Mucosa of descending colon (tissue), 3 donors: ENCODE measurements at regions not wholly inside any gene's neighbourhood (a gene's known extent, or its start where the extent isn't known, plus 50 kb on each side); places are given as distances from the start of the nearest gene placed in this dataset.
A peak's percentile ranks its signal among the peaks of the same experiment; 100 is the strongest.

Experiments
- ATAC-seq: fragments of 200-7000 bp; cut with Tn5 transposase; one replicate; pipeline ENCODE4 v1.9.1; 2020; ENCODE audit warnings: mild to moderate bottlenecking, moderate library complexity
- DNase-seq, 3 donors: peaks; one replicate each; pipeline ENCODE4 v3.0.0-alpha.2; 2020
- H3K36me3 ChIP-seq: fragments of 200-600 bp; one replicate; pipeline ENCODE4 v1.8.0; 2021; ENCODE audit warnings: low read depth, mild to moderate bottlenecking
- H3K4me1 ChIP-seq: fragments of 200-600 bp; one replicate; pipeline ENCODE4 v1.8.0; 2021; ENCODE audit warnings: low read depth, mild to moderate bottlenecking
- H3K4me3 ChIP-seq: fragments of 200-600 bp; one replicate; pipeline ENCODE4 v1.8.0; 2021; ENCODE audit warnings: mild to moderate bottlenecking
- H3K9me3 ChIP-seq: fragments of 200-600 bp; one replicate; pipeline ENCODE4 v1.8.0; 2021; ENCODE audit warnings: mild to moderate bottlenecking
- CTCF ChIP-seq: fragments of 200-600 bp; IDR thresholded peaks from one replicate; pipeline ENCODE4 v1.8.0; 2022; ENCODE audit warnings: antibody characterized with exemption, mild to moderate bottlenecking
- intact Hi-C, 2 donors: fragments of 100-400 bp; cut with DNase I in 1 of 2; cut with micrococcal nuclease in 1 of 2; formaldehyde crosslinking; loops; one replicate each; pipeline versions ENCODE4 v1.11.0 to v1.11.1; 2022; cut with DNase I, micrococcal nuclease
- donor health status: DM: no; HTN: no; CAD: no; lungs with moderate emphysema.
- donor health status: DM: no; HTN: no; CAD: no.
- donor health status: DM: no; HTN: yes; CAD: no.

GRCh38 chr7:69412331-69413146 is 185.7 kb upstream of the AUTS2 start:
- intact Hi-C loops = no loop called here
- Histone ChIP-seq H3K9me3 (peaks cover 26% of the 10 kb centered on the region), H3K4me3 (no peak overlapping the region), H3K4me1 (no peaks in the 10 kb centered on the region), H3K36me3 (no peaks in the 10 kb centered on the region)
- DNase-seq = peak in 1 of 3 donors; percentile 16
- TF ChIP-seq CTCF = no peak
- ATAC-seq = peak; percentile 45

GRCh38 chr7:69414555-69414954 is 183.7 kb upstream of the AUTS2 start:
- no peaks in the 10 kb centered on the region for H3K36me3 ChIP-seq
- no peaks in the 10 kb centered on the region for H3K4me1 ChIP-seq
- H3K9me3 ChIP-seq = peaks cover 35% of the 10 kb centered on the region
- ATAC-seq = no peak
- intact Hi-C loops = no loop called here
- no peak overlapping the region for H3K4me3 ChIP-seq
- no peak for TF ChIP-seq CTCF
- no peak for DNase-seq

GRCh38 chr7:69418869-69419670 is 179.2 kb upstream of the AUTS2 start:
- Histone ChIP-seq H3K4me3 (no peak overlapping the region), H3K4me1 (no peaks in the 10 kb centered on the region), H3K9me3 (peaks cover 38% of the 10 kb centered on the region), H3K36me3 (no peaks in the 10 kb centered on the region)
- TF ChIP-seq CTCF = no peak
- intact Hi-C loops = no loop called here
- DNase-seq (no peak), ATAC-seq (no peak)

GRCh38 chr7:69419934-69420333 is 178.3 kb upstream of the AUTS2 start:
- DNase-seq = no peak
- no peak for TF ChIP-seq CTCF
- no peaks in the 10 kb centered on the region for H3K4me1 ChIP-seq
- ATAC-seq = no peak
- H3K36me3 ChIP-seq = no peaks in the 10 kb centered on the region
- intact Hi-C loops = no loop called here
- peaks cover 31% of the 10 kb centered on the region for H3K9me3 ChIP-seq
- no peak overlapping the region for H3K4me3 ChIP-seq

GRCh38 chr7:69422574-69422985 is 175.7 kb upstream of the AUTS2 start:
- no peaks in the 10 kb centered on the region for H3K36me3 ChIP-seq
- H3K9me3 ChIP-seq = peaks cover 24% of the 10 kb centered on the region
- intact Hi-C loops = no loop called here
- TF ChIP-seq CTCF = no peak
- ATAC-seq = no peak
- no peaks in the 10 kb centered on the region for H3K4me1 ChIP-seq
- H3K4me3 ChIP-seq = no peak overlapping the region
- no peak for DNase-seq
